Spleen (tissue), 11 donors: ENCODE measurements at regions not wholly inside any gene's neighbourhood (a gene's known extent, or its start where the extent isn't known, plus 50 kb on each side); places are given as distances from the start of the nearest gene placed in this dataset.

Experiments
- DNase-seq: peaks from one replicate; pipeline ENCODE4 v3.0.0-alpha.2; 2020
- H3K27ac ChIP-seq, 8 donors: fragments of 200-600 bp; sonication (generic) in 7 of 8; 1 replicate in 4 of 8; 2 replicates in 4 of 8; pipeline versions ENCODE4 v1.5.0 to v1.8.0; 2016 to 2021; ENCODE audit warnings: inconsistent platforms in 4 of 8, mild to moderate bottlenecking in 4 of 8, moderate library complexity in 1 of 8
- H3K27me3 ChIP-seq, 7 donors: fragments of 200-600 bp; sonication (generic) in 6 of 7; replicated peaks in 1 of 7; 1 replicate in 4 of 7; 2 replicates in 3 of 7; pipeline versions ENCODE4 v1.5.0 to v1.8.0; 2016 to 2021; ENCODE audit warnings: inconsistent platforms in 3 of 7, mild to moderate bottlenecking in 1 of 7
- H3K36me3 ChIP-seq, 6 donors: fragments of 200-600 bp; sonication (generic) in 5 of 6; 1 replicate in 4 of 6; 2 replicates in 2 of 6; pipeline versions ENCODE4 v1.5.0 to v1.8.0; 2016 to 2021; ENCODE audit warnings: inconsistent platforms in 2 of 6
- H3K4me1 ChIP-seq, 6 donors: fragments of 200-600 bp; sonication (generic) in 5 of 6; 1 replicate in 3 of 6; 2 replicates in 3 of 6; pipeline versions ENCODE4 v1.5.0 to v1.8.0; 2016 to 2021; ENCODE audit warnings: inconsistent platforms in 3 of 6
- H3K4me3 ChIP-seq, 8 donors: fragments of 200-600 bp; sonication (generic) in 7 of 8; 1 replicate in 4 of 8; 2 replicates in 4 of 8; pipeline versions ENCODE4 v1.5.0 to v1.8.0; 2016 to 2021; ENCODE audit warnings: inconsistent platforms in 4 of 8, mild to moderate bottlenecking in 4 of 8, moderate library complexity in 2 of 8
- H3K9me3 ChIP-seq, 8 donors: fragments of 200-600 bp; sonication (generic) in 7 of 8; 1 replicate in 4 of 8; 2 replicates in 4 of 8; pipeline versions ENCODE4 v1.5.0 to v1.8.0; 2016 to 2021; ENCODE audit warnings: inconsistent platforms in 4 of 8
- POLR2A ChIP-seq, 3 donors: fragments of 450-650 bp; IDR thresholded peaks; one replicate each; pipeline ENCODE4 v1.5.1; 2017; ENCODE audit warnings: antibody characterized with exemption in 3 of 3, mild to moderate bottlenecking in 1 of 3
- POLR2AphosphoS5 ChIP-seq, 3 donors: sonication (generic); formaldehyde crosslinking; IDR thresholded peaks; one replicate each; pipeline ENCODE4 v1.5.1; 2017; ENCODE audit warnings: antibody characterized with exemption in 3 of 3
- WGBS, 5 donors: extraction: QIAGEN DNeasy Blood & Tissue Kit in 3 of 5; methylation state at CpG; one replicate each; pipeline versions ENCODE4 v1.1.5 to v1.1.7; 2013 to 2018; 5-methylcytosine and 5-hydroxymethylcytosine counted together
- intact Hi-C: fragments of 100-400 bp; cut with DNase I; formaldehyde crosslinking; loops from one replicate; pipeline ENCODE4 v1.15.0; 2023; ENCODE audit warnings: low total_unique reads
- TF ChIP-seq, protein P1 (sequence below), 11 experiments: fragments of 200-600 bp in 7 of 11; fragments of 450-650 bp in 4 of 11; sonication (generic) in 4 of 11; IDR thresholded peaks in 8 of 11; conservative IDR thresholded peaks in 3 of 11; 1 replicate in 7 of 11; 2 replicates in 4 of 11; pipeline versions ENCODE4 v1.4.0 to v1.8.0; 2016 to 2021; ENCODE audit warnings: antibody characterized with exemption in 11 of 11, inconsistent platforms in 4 of 11, mild to moderate bottlenecking in 1 of 11
- donor health status: healthy with polysubstance abuse.
- donor health status: DM: no; HTN: no; CAD: no; lungs with moderate emphysema.
- donor health status: DM: no; HTN: no; CAD: no.
- donor health status: Bipolar disorder and iron deficiency.
- donor health status: healthy.
- donor health status: DM: no; HTN: no; CAD: no.
- donor health status: DM: yes; HTN: yes; CAD: no.

DNA sequence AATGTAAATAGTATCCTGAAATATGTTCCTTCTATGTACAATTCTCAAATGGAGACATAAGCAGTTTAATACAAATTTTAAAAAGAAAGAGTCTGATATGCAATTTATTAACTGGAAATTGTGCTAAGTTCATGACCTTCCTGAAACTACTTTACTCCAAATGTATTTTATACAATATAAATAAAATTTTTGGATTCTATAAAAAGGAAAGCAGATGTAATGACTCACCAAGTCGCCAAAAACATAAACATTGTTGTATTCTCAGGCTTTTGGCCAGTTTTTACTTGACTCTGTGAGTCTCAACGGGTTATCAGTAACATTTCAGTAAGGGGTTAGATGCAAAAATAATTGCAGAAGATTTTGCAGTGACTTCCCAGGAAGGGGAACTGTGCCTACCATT is 948.2 kb downstream of the EPHA3 start:
- no peaks in the 10 kb centered on the region for H3K9me3 ChIP-seq
- H3K27me3 ChIP-seq = no peaks in the 10 kb centered on the region
- intact Hi-C loops = no loop called here
- TF ChIP-seq POLR2AphosphoS5 (IDR thresholded peaks at IDR 0.05) = no peak
- TF ChIP-seq POLR2A (IDR thresholded peaks at IDR 0.05) = no peak
- TF ChIP-seq, protein P1, sequence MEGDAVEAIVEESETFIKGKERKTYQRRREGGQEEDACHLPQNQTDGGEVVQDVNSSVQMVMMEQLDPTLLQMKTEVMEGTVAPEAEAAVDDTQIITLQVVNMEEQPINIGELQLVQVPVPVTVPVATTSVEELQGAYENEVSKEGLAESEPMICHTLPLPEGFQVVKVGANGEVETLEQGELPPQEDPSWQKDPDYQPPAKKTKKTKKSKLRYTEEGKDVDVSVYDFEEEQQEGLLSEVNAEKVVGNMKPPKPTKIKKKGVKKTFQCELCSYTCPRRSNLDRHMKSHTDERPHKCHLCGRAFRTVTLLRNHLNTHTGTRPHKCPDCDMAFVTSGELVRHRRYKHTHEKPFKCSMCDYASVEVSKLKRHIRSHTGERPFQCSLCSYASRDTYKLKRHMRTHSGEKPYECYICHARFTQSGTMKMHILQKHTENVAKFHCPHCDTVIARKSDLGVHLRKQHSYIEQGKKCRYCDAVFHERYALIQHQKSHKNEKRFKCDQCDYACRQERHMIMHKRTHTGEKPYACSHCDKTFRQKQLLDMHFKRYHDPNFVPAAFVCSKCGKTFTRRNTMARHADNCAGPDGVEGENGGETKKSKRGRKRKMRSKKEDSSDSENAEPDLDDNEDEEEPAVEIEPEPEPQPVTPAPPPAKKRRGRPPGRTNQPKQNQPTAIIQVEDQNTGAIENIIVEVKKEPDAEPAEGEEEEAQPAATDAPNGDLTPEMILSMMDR (IDR thresholded peaks at IDR 0.05 in 8 of 11, conservative IDR thresholded peaks at IDR 0.05 in 3 of 11) = no peak
- WGBS, 5 donors = 42 to 72% (median 57%) methylated on average over 2 of the region's 2 CpGs
- H3K4me3 ChIP-seq = no peak overlapping the region
- H3K36me3 ChIP-seq = no peaks in the 10 kb centered on the region
- no peak for DNase-seq
- no peaks in the 10 kb centered on the region for H3K4me1 ChIP-seq
- H3K27ac ChIP-seq = no peak overlapping the region

GRCh38 chr3:90056281-90057032 is 949.0 kb downstream of the EPHA3 start:
- 69 to 84% (median 74%) methylated on average over 2 of the region's 2 CpGs for WGBS, 5 donors
- TF ChIP-seq POLR2AphosphoS5 (IDR thresholded peaks at IDR 0.05) (no peak), POLR2A (IDR thresholded peaks at IDR 0.05) (no peak)
- TF ChIP-seq, protein P1 (IDR thresholded peaks at IDR 0.05 in 8 of 11, conservative IDR thresholded peaks at IDR 0.05 in 3 of 11) = no peak
- intact Hi-C loops = no loop called here
- no peak overlapping the region for H3K4me3 ChIP-seq
- no peaks in the 10 kb centered on the region for H3K27me3 ChIP-seq
- H3K27ac ChIP-seq = no peak overlapping the region
- no peak for DNase-seq
- H3K36me3 ChIP-seq = no peaks in the 10 kb centered on the region
- H3K9me3 ChIP-seq = no peaks in the 10 kb centered on the region
- H3K4me1 ChIP-seq = no peaks in the 10 kb centered on the region

DNA sequence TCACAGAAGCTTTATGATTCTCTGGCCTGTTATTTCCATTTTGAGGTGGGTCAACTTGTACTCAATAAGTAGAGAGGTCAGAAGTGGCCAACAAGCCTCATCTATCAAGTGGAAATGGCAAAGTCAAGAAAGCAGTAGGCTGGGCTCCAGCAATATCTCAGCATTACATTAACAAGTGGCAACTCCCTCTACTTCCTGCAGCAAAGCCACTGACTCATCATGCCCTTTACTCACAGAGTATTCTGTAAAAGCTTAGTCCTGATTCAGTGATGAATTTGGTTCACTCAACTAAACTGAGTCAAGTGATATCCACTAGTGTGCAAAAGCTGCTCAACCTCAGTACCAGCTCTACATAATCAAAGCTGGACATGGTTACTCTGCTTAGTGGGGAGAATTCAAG is 954.6 kb downstream of the EPHA3 start:
- intact Hi-C loops = no loop called here
- Histone ChIP-seq H3K9me3 (peaks cover 0 to 7% (median 0%) of the 10 kb centered on the region in 8 donors), H3K36me3 (no peaks in the 10 kb centered on the region), H3K4me3 (no peak overlapping the region), H3K4me1 (no peaks in the 10 kb centered on the region), H3K27me3 (no peaks in the 10 kb centered on the region), H3K27ac (no peak overlapping the region)
- no peak for DNase-seq
- TF ChIP-seq POLR2A (IDR thresholded peaks at IDR 0.05) (no peak), POLR2AphosphoS5 (IDR thresholded peaks at IDR 0.05) (no peak)
- TF ChIP-seq, protein P1 (IDR thresholded peaks at IDR 0.05 in 8 of 11, conservative IDR thresholded peaks at IDR 0.05 in 3 of 11) = no peak

- H3K4me3 ChIP-seq = no peak overlapping the region
- whole genome bisulfite sequencing, 5 donors = 70 to 88% (median 81%) methylated on average over 2 of the region's 2 CpGs
- intact Hi-C loops = no loop called here
- H3K27ac ChIP-seq = no peak overlapping the region
- no peaks in the 10 kb centered on the region for H3K36me3 ChIP-seq
- H3K4me1 ChIP-seq = no peaks in the 10 kb centered on the region
- no peak for TF ChIP-seq POLR2A (IDR thresholded peaks at IDR 0.05)
- TF ChIP-seq, protein P1 (IDR thresholded peaks at IDR 0.05 in 8 of 11, conservative IDR thresholded peaks at IDR 0.05 in 3 of 11) = no peak
- no peak for TF ChIP-seq POLR2AphosphoS5 (IDR thresholded peaks at IDR 0.05)
- H3K27me3 ChIP-seq = no peaks in the 10 kb centered on the region
- DNase-seq = no peak
- H3K9me3 ChIP-seq = peaks cover 0 to 7% (median 0%) of the 10 kb centered on the region in 8 donors
These were observed 955.3 kb downstream of the EPHA3 start for GRCh38 chr3:90062631-90063200.
